Thyroid gland (tissue), 4 donors: ENCODE measurements at regions not wholly inside any gene's neighbourhood (a gene's known extent, or its start where the extent isn't known, plus 50 kb on each side); places are given as distances from the start of the nearest gene placed in this dataset.

Source experiments
- DNase-seq, 2 donors: peaks; one replicate each; pipeline ENCODE4 v3.0.0-alpha.2; 2019
- H3K27ac ChIP-seq, 3 donors: fragments of 200-600 bp; sonication (generic); 1 replicate in 2 of 3; 2 replicates in 1 of 3; pipeline ENCODE4 v1.5.1; 2016 to 2019; ENCODE audit warnings: mild to moderate bottlenecking in 1 of 3, moderate library complexity in 1 of 3
- H3K27me3 ChIP-seq: fragments of 200-600 bp; sonication (generic); one replicate; pipeline ENCODE4 v1.5.1; 2019
- H3K36me3 ChIP-seq, 2 donors: fragments of 200-600 bp; sonication (generic); one replicate each; pipeline ENCODE4 v1.5.1; 2016 to 2019
- H3K4me1 ChIP-seq, 2 donors: fragments of 200-600 bp; sonication (generic); one replicate each; pipeline ENCODE4 v1.5.1; 2017 to 2019
- H3K4me3 ChIP-seq, 3 donors: fragments of 200-600 bp; sonication (generic); replicated peaks in 1 of 3; 1 replicate in 2 of 3; 2 replicates in 1 of 3; pipeline ENCODE4 v1.5.1; 2016; ENCODE audit warnings: mild to moderate bottlenecking in 1 of 3
- H3K9me3 ChIP-seq: fragments of 200-600 bp; sonication (generic); one replicate; pipeline ENCODE4 v1.5.1; 2017
- POLR2A ChIP-seq, 2 donors: fragments of 450-650 bp; IDR thresholded peaks; one replicate each; pipeline ENCODE4 v1.6.1; 2017; ENCODE audit warnings: antibody characterized with exemption in 2 of 2, mild to moderate bottlenecking in 2 of 2, moderate library complexity in 1 of 2
- whole genome bisulfite sequencing, 2 donors: methylation state at CpG; one replicate each; pipeline ENCODE4 v1.1.5; 2017; 5-methylcytosine and 5-hydroxymethylcytosine counted together
- intact Hi-C: fragments of 100-400 bp; cut with DNase I; formaldehyde crosslinking; loops from one replicate; pipeline ENCODE4 v1.15.1; 2023
- TF ChIP-seq, protein P1 (sequence below), 6 experiments: fragments of 200-600 bp in 3 of 6; fragments of 450-650 bp in 3 of 6; sonication (generic) in 3 of 6; IDR thresholded peaks; one replicate each; pipeline ENCODE4 v1.5.1; 2016 to 2019; ENCODE audit warnings: antibody characterized with exemption in 6 of 6, mild to moderate bottlenecking in 2 of 6, inconsistent platforms in 1 of 6, moderate library complexity in 1 of 6

DNA sequence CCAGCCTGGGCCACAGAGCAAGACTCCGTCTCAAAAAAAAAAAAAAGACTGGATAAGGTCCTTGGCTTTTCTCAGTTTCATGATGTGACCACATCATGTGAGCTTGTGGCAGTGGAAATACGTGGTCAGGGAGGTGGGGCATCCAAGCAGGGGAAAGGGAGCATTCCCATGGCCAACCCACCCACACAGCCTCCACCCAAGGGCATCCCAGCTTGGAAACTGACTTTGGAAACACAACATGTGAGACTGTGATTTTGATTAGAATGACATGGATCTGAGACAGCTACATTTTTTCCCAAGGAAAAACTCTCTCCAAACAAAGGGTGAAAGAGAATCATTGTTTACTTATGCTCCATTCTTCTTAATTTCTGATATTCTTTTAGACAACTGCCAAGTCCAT lies 405.0 kb upstream of the ZNF507 start:
- intact Hi-C loops, result no loop called here
- TF ChIP-seq, protein P1, sequence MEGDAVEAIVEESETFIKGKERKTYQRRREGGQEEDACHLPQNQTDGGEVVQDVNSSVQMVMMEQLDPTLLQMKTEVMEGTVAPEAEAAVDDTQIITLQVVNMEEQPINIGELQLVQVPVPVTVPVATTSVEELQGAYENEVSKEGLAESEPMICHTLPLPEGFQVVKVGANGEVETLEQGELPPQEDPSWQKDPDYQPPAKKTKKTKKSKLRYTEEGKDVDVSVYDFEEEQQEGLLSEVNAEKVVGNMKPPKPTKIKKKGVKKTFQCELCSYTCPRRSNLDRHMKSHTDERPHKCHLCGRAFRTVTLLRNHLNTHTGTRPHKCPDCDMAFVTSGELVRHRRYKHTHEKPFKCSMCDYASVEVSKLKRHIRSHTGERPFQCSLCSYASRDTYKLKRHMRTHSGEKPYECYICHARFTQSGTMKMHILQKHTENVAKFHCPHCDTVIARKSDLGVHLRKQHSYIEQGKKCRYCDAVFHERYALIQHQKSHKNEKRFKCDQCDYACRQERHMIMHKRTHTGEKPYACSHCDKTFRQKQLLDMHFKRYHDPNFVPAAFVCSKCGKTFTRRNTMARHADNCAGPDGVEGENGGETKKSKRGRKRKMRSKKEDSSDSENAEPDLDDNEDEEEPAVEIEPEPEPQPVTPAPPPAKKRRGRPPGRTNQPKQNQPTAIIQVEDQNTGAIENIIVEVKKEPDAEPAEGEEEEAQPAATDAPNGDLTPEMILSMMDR (IDR thresholded peaks at IDR 0.05), result no peak
- no peak for TF ChIP-seq POLR2A (IDR thresholded peaks at IDR 0.05)
- Histone ChIP-seq H3K27me3 (no peaks in the 10 kb centered on the region), H3K9me3 (no peaks in the 10 kb centered on the region), H3K36me3 (no peaks in the 10 kb centered on the region), H3K4me1 (no peaks in the 10 kb centered on the region), H3K27ac (no peak overlapping the region), H3K4me3 (no peak overlapping the region)
- no peak for DNase-seq
- WGBS, 2 donors, result 86 to 94% methylated on average over 2 of the region's 2 CpGs

DNA sequence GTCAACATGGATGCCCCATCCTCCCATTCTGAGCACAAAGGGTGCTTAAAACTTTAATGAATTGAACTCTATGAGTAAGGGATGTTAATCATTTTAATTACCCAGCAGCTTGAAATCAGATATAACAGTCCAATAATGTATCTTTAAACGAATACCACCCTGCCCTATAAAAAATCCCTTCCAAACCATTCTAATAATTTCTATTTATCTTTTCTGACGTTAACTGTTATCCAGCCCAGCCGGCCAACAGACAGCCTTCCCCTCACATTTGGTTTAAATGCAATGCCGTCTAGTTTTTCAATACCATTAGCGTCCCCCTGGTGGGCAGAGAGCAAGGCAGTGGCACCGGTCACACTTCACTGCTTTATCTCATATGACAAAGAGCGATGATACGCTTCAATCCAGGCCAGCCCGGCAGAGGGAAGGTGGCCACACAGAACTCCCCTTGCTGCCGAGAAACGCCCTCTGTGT lies 402.2 kb upstream of the ZNF507 start:
- no peaks in the 10 kb centered on the region for H3K36me3 ChIP-seq
- intact Hi-C loops, result no loop called here
- H3K27ac ChIP-seq, result no peak overlapping the region
- H3K4me3 ChIP-seq, result no peak overlapping the region
- 65 to 72% methylated on average over 11 of the region's 11 CpGs for WGBS, 2 donors
- no peak for TF ChIP-seq POLR2A (IDR thresholded peaks at IDR 0.05)
- TF ChIP-seq, protein P1 (IDR thresholded peaks at IDR 0.05), result no peak
- H3K9me3 ChIP-seq, result no peaks in the 10 kb centered on the region
- no peak for DNase-seq
- H3K27me3 ChIP-seq, result no peaks in the 10 kb centered on the region
- peaks cover 8 to 12% of the 10 kb centered on the region in 2 donors for H3K4me1 ChIP-seq

DNA sequence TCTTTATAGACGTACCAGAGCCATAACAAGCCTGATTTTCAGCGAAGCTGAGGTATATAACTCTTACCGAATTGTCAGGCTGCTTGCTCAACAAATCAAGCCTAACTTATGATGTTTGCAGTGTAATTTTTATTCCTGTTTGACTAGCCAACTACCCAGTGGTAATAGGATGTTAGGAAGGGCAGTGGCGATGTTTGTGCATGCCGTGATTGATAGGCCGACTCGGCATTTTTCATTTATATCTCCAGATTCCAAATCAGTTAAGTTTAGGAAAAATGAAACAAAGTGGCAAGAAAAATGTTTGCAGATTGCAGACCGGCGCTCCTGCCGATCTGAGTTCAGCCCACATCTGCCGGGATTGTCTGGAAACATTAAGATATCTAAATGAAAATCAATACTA lies 401.6 kb upstream of the ZNF507 start:
- Histone ChIP-seq H3K4me3 (no peak overlapping the region), H3K27ac (no peak overlapping the region), H3K9me3 (no peaks in the 10 kb centered on the region), H3K4me1 (peaks cover 8 to 12% of the 10 kb centered on the region in 2 donors), H3K27me3 (no peaks in the 10 kb centered on the region), H3K36me3 (no peaks in the 10 kb centered on the region)
- no peak for TF ChIP-seq POLR2A (IDR thresholded peaks at IDR 0.05)
- TF ChIP-seq, protein P1 (IDR thresholded peaks at IDR 0.05), result no peak
- intact Hi-C loops, result no loop called here
- no peak for DNase-seq
- WGBS, 2 donors, result 78 to 90% methylated on average over 11 of the region's 11 CpGs

DNA sequence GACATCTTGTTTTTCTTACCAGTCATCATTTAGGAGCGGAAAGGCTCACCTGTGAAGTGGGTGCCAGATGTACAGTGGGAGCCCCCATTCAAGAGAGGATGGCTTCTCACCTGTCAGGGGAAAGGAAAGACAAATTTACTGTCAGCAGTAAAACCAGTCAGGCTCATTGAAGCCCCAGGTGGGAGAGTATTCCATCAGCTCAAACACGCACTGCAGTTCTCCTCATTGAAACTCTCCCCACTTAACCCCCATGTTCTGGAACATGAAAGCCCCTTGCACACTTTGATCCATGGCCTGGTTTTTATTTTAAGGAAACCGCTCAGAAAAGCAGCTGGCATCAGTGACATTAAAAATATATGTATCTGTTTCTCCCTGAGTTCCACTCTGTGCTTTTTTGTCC lies 401.1 kb upstream of the ZNF507 start:
- TF ChIP-seq POLR2A (IDR thresholded peaks at IDR 0.05), result no peak
- TF ChIP-seq, protein P1 (IDR thresholded peaks at IDR 0.05), result no peak
- WGBS, 2 donors, result 94 to 96% methylated on average over 3 of the region's 3 CpGs

DNA sequence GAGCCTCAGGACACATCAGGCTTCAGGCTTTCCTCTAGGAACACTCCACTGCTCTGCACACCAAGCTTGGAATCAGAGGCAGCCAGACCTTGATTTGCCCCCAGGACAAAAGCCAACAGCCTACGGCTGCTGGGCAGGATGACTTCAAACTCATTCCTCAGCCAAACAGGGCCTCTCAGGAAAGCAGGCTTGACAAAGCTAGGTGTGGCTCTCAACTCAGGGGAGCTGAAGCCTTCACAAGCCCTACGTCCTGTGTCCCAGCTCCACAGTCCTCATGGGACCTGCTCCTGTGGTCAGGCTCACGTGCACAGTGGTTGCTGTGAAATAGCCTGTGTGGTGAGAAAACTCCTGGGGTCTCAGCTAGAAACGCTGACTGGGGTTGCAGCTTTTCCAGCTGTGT lies 398.9 kb upstream of the ZNF507 start:
- intact Hi-C loops, result no loop called here
- no peaks in the 10 kb centered on the region for H3K27me3 ChIP-seq
- peak; percentile 32 to 52 for DNase-seq
- 14 to 23% methylated on average over 2 to 4 of the region's 4 CpGs for WGBS, 2 donors
- no peaks in the 10 kb centered on the region for H3K9me3 ChIP-seq
- no peaks in the 10 kb centered on the region for H3K36me3 ChIP-seq
- no peak overlapping the region for H3K27ac ChIP-seq
- H3K4me3 ChIP-seq, result no peak overlapping the region
- H3K4me1 ChIP-seq, result peaks cover 8 to 12% of the 10 kb centered on the region in 2 donors
- TF ChIP-seq POLR2A (IDR thresholded peaks at IDR 0.05), result no peak
- TF ChIP-seq, protein P1 (IDR thresholded peaks at IDR 0.05), result no peak

More for the DNA sequence above, 401.1 kb upstream of the ZNF507 start:
- H3K36me3 ChIP-seq, result no peaks in the 10 kb centered on the region
- no peaks in the 10 kb centered on the region for H3K27me3 ChIP-seq
- H3K27ac ChIP-seq, result no peak overlapping the region
- no peak overlapping the region for H3K4me3 ChIP-seq
- peaks cover 8 to 12% of the 10 kb centered on the region in 2 donors for H3K4me1 ChIP-seq
- no peaks in the 10 kb centered on the region for H3K9me3 ChIP-seq
- DNase-seq, result no peak
- intact Hi-C loops, result no loop called here
